KOPT-K1 (cell line): ENCODE measurements at regions not wholly inside any gene's neighbourhood (a gene's known extent, or its start where the extent isn't known, plus 50 kb on each side); places are given as distances from the start of the nearest gene placed in this dataset.

ENCODE experiments used
- H3K27ac ChIP-seq: fragments of 200-600 bp; sonication (generic); 2 replicates; pipeline ENCODE4 v1.5.1; 2016; ENCODE audit warnings: antibody characterized with exemption, mild to moderate bottlenecking, low read depth, low read length; ENCODE audit not compliant: poor library complexity, severe bottlenecking
- H3K36me3 ChIP-seq: fragments of 200-600 bp; sonication (generic); 2 replicates; pipeline ENCODE4 v1.5.1; 2017; ENCODE audit warnings: antibody characterized with exemption, mild to moderate bottlenecking, low read length, moderate library complexity; ENCODE audit not compliant: insufficient read depth
- H3K9me3 ChIP-seq: fragments of 200-600 bp; sonication (generic); 2 replicates; pipeline ENCODE4 v1.5.1; 2017; ENCODE audit warnings: antibody characterized with exemption, low read length, mild to moderate bottlenecking; ENCODE audit not compliant: insufficient read depth, poor library complexity, severe bottlenecking

- H3K9me3 ChIP-seq: no peaks in the 10 kb centered on the region
- H3K27ac ChIP-seq: no peak overlapping the region
- no peaks in the 10 kb centered on the region for H3K36me3 ChIP-seq
Observed at GRCh38 chr15:70272565-70273355, 175.0 kb upstream of the TLE3 start.

- Histone ChIP-seq H3K9me3 (no peaks in the 10 kb centered on the region), H3K36me3 (no peaks in the 10 kb centered on the region), H3K27ac (peak overlapping the region; percentile 21)
Observed at GRCh38 chr15:70271422-70272088, 173.8 kb upstream of the TLE3 start.

GRCh38 chr15:70270752-70271111, 173.0 kb upstream of the TLE3 start:
- Histone ChIP-seq H3K27ac (peak overlapping the region; percentile 21), H3K9me3 (no peaks in the 10 kb centered on the region), H3K36me3 (no peaks in the 10 kb centered on the region)

- H3K9me3 ChIP-seq: no peaks in the 10 kb centered on the region
- no peaks in the 10 kb centered on the region for H3K36me3 ChIP-seq
- peak overlapping the region; percentile 65 for H3K27ac ChIP-seq
Observed at GRCh38 chr15:70269991-70270751, 172.5 kb upstream of the TLE3 start.

GRCh38 chr15:70269311-70269911, 171.7 kb upstream of the TLE3 start:
- no peaks in the 10 kb centered on the region for H3K9me3 ChIP-seq
- peak overlapping the region; percentile 65 for H3K27ac ChIP-seq
- no peaks in the 10 kb centered on the region for H3K36me3 ChIP-seq

- no peaks in the 10 kb centered on the region for H3K36me3 ChIP-seq
- peak overlapping the region; percentile 65 for H3K27ac ChIP-seq
- no peaks in the 10 kb centered on the region for H3K9me3 ChIP-seq
Observed at GRCh38 chr15:70268698-70269251, 171.1 kb upstream of the TLE3 start.

- Histone ChIP-seq H3K36me3 (no peaks in the 10 kb centered on the region), H3K27ac (peak overlapping the region; percentile 65), H3K9me3 (no peaks in the 10 kb centered on the region)
Observed at GRCh38 chr15:70267879-70268278, 170.2 kb upstream of the TLE3 start.

GRCh38 chr15:70267306-70267705, 169.6 kb upstream of the TLE3 start:
- Histone ChIP-seq H3K36me3 (no peaks in the 10 kb centered on the region), H3K27ac (peak overlapping the region; percentile 70), H3K9me3 (no peaks in the 10 kb centered on the region)

GRCh38 chr15:70266412-70267121, 168.8 kb upstream of the TLE3 start:
- no peaks in the 10 kb centered on the region for H3K9me3 ChIP-seq
- peak overlapping the region; percentile 70 for H3K27ac ChIP-seq
- H3K36me3 ChIP-seq: no peaks in the 10 kb centered on the region

GRCh38 chr15:70265986-70266385, 168.3 kb upstream of the TLE3 start:
- Histone ChIP-seq H3K9me3 (no peaks in the 10 kb centered on the region), H3K27ac (peak overlapping the region; percentile 70), H3K36me3 (no peaks in the 10 kb centered on the region)

- Histone ChIP-seq H3K36me3 (no peaks in the 10 kb centered on the region), H3K9me3 (no peaks in the 10 kb centered on the region), H3K27ac (peak overlapping the region; percentile 70)
Observed at GRCh38 chr15:70265466-70265978, 167.8 kb upstream of the TLE3 start.

- Histone ChIP-seq H3K9me3 (no peaks in the 10 kb centered on the region), H3K36me3 (no peaks in the 10 kb centered on the region), H3K27ac (peak overlapping the region; percentile 70)
Observed at GRCh38 chr15:70264738-70265465, 167.2 kb upstream of the TLE3 start.

- H3K27ac ChIP-seq: peak overlapping the region; percentile 96
- no peaks in the 10 kb centered on the region for H3K9me3 ChIP-seq
- H3K36me3 ChIP-seq: no peaks in the 10 kb centered on the region
Observed at GRCh38 chr15:70264014-70264582, 166.4 kb upstream of the TLE3 start.
